Smooth muscle cell (in vitro differentiated cells): ENCODE measurements at regions not wholly inside any gene's neighbourhood (a gene's known extent, or its start where the extent isn't known, plus 50 kb on each side); places are given as distances from the start of the nearest gene placed in this dataset.

Source experiments
- DNase-seq: peaks from one replicate; lab custom pipeline; 2025; ENCODE audit not compliant: unreplicated experiment; lab: John Stamatoyannopoulos, UW
- H2AFZ ChIP-seq: fragments of 200-600 bp; sonication (generic); 2 replicates; pipeline ENCODE4 v1.6.0; 2016; ENCODE audit warnings: antibody characterized with exemption, low read depth, mild to moderate bottlenecking
- H3F3A ChIP-seq: fragments of 200-600 bp; sonication (generic); 2 replicates; pipeline ENCODE4 v1.6.0; 2017; ENCODE audit warnings: antibody characterized with exemption, low read depth
- H3K27ac ChIP-seq: fragments of 200-600 bp; sonication (generic); 2 replicates; pipeline ENCODE4 v1.5.1; 2016; ENCODE audit warnings: low read depth, mild to moderate bottlenecking
- H3K27me3 ChIP-seq: fragments of 200-600 bp; sonication (generic); 2 replicates; pipeline ENCODE4 v1.6.1; 2016; ENCODE audit warnings: low read depth, mild to moderate bottlenecking
- H3K36me3 ChIP-seq: fragments of 200-600 bp; sonication (generic); 2 replicates; pipeline ENCODE4 v1.5.1; 2016; ENCODE audit warnings: low read depth
- H3K4me1 ChIP-seq: fragments of 200-600 bp; sonication (generic); 2 replicates; pipeline ENCODE4 v1.5.1; 2016; ENCODE audit warnings: low read depth
- H3K4me2 ChIP-seq: fragments of 200-600 bp; sonication (generic); 2 replicates; pipeline ENCODE4 v1.6.0; 2016; ENCODE audit warnings: mild to moderate bottlenecking
- H3K4me3 ChIP-seq: fragments of 200-600 bp; sonication (generic); 2 replicates; pipeline ENCODE4 v1.5.1; 2016; ENCODE audit warnings: mild to moderate bottlenecking
- H3K79me2 ChIP-seq: fragments of 200-600 bp; sonication (generic); 2 replicates; pipeline ENCODE4 v1.6.0; 2016; ENCODE audit warnings: low read depth, mild to moderate bottlenecking
- H3K9ac ChIP-seq: fragments of 200-600 bp; sonication (generic); 2 replicates; pipeline ENCODE4 v1.6.0; 2016; ENCODE audit warnings: low read depth
- H3K9me3 ChIP-seq: fragments of 200-600 bp; sonication (generic); replicated peaks from 2 replicates; pipeline ENCODE4 v1.5.1; 2016; ENCODE audit warnings: low read depth
- H4K20me1 ChIP-seq: fragments of 200-600 bp; sonication (generic); 2 replicates; pipeline ENCODE4 v1.6.0; 2016; ENCODE audit warnings: low read depth
- WGBS: methylation state at CpG from one replicate; pipeline ENCODE4 v1.1.7; 2016; ENCODE audit warnings: low lambda C conversion rate; 5-methylcytosine and 5-hydroxymethylcytosine counted together
- TF ChIP-seq, protein P1 (sequence below): fragments of 200-600 bp; sonication (generic); IDR thresholded peaks from 2 replicates; pipeline ENCODE4 v1.5.1; 2017; ENCODE audit warnings: borderline replicate concordance, mild to moderate bottlenecking, antibody characterized with exemption; ENCODE audit not compliant: insufficient read depth, poor library complexity, severe bottlenecking

DNA sequence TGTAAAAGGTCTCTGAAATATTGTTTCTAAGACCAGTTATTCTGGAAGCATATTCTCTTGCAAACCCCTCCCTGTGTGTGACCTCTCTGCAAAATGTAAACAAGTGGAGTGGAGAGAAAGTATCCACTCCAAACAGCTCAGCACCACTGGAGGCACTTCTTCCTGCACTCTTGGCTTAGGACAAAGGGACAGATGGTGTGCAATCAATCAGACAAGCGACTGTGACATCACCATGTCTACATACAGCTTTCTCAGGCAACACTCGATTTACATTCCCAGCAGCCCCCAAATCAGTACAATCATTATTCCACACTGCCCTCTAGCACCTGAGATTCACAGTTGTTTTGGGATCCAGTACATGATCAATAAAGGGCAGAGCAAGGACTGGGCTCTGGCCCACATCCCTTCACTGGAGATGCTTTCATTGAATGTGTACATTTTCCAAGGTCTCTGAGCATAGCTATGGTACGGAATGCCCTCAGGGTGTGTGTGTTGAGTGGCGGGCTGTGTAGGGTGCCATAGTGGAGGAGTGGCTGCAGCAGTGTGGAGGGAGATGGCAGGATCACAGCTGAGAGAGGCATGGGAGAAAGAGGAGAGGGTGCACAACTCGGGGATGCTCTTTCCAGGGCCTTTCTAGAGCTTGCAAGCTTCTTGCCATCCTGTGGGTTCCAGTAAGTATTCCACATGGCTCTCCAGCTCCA, 311.8 kb upstream of the ST6GAL2 start:
- TF ChIP-seq, protein P1, sequence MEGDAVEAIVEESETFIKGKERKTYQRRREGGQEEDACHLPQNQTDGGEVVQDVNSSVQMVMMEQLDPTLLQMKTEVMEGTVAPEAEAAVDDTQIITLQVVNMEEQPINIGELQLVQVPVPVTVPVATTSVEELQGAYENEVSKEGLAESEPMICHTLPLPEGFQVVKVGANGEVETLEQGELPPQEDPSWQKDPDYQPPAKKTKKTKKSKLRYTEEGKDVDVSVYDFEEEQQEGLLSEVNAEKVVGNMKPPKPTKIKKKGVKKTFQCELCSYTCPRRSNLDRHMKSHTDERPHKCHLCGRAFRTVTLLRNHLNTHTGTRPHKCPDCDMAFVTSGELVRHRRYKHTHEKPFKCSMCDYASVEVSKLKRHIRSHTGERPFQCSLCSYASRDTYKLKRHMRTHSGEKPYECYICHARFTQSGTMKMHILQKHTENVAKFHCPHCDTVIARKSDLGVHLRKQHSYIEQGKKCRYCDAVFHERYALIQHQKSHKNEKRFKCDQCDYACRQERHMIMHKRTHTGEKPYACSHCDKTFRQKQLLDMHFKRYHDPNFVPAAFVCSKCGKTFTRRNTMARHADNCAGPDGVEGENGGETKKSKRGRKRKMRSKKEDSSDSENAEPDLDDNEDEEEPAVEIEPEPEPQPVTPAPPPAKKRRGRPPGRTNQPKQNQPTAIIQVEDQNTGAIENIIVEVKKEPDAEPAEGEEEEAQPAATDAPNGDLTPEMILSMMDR, result no peak
- Histone ChIP-seq H2AFZ (no peak overlapping the region), H4K20me1 (no peaks in the 10 kb centered on the region), H3K4me3 (no peak overlapping the region), H3K9ac (no peak overlapping the region), H3K79me2 (no peaks in the 10 kb centered on the region), H3K4me2 (no peak overlapping the region), H3K27ac (no peak overlapping the region), H3K9me3 (no peaks in the 10 kb centered on the region), H3K27me3 (no peaks in the 10 kb centered on the region), H3K36me3 (no peaks in the 10 kb centered on the region), H3F3A (no peaks in the 10 kb centered on the region), H3K4me1 (no peaks in the 10 kb centered on the region)
- no peak for DNase-seq
- WGBS, result 94% methylated on average over 5 of the region's 5 CpGs

DNA sequence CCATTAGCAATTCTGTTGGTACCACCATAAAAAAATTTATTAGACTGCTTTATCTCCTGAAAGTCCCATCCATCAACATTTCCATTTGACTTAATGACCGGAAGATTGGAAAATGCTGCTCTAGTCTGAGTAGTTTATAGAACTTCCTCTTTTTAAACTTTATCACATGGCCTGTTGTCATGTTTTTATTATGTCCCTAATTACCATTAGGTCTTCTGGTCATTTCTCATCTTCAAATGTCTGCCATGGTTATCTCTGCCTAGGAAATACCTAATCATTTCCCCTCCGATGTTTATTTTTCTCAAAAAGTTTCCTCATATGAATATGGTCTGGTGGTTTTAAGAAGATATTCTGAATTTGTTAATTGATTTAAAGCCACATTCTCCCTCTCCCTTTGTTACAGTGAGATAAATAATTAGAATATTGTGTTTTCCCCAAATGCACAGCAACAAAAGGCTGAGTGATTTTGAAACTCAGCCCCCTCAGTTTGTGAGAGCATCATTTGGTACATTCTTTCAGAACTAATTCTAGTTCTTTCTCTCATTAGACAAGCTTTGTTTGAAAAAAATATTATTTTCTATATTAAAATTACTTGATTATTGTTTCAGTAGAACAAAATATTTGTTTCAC, 317.1 kb upstream of the ST6GAL2 start:
- H3K4me2 ChIP-seq, result no peak overlapping the region
- no peaks in the 10 kb centered on the region for H3K4me1 ChIP-seq
- H3K4me3 ChIP-seq, result no peak overlapping the region
- H2AFZ ChIP-seq, result no peak overlapping the region
- no peak overlapping the region for H3K27ac ChIP-seq
- H3F3A ChIP-seq, result no peaks in the 10 kb centered on the region
- H3K9me3 ChIP-seq, result no peaks in the 10 kb centered on the region
- H3K27me3 ChIP-seq, result no peaks in the 10 kb centered on the region
- no peaks in the 10 kb centered on the region for H4K20me1 ChIP-seq
- H3K36me3 ChIP-seq, result no peaks in the 10 kb centered on the region
- no peak overlapping the region for H3K9ac ChIP-seq
- no peak for DNase-seq
- TF ChIP-seq, protein P1, result no peak
- no peaks in the 10 kb centered on the region for H3K79me2 ChIP-seq
- 20% methylated on average over 2 of the region's 2 CpGs for WGBS

- no peak for DNase-seq
- H3K9me3 ChIP-seq, result no peaks in the 10 kb centered on the region
- no peaks in the 10 kb centered on the region for H3K4me1 ChIP-seq
- H3K27ac ChIP-seq, result no peak overlapping the region
- H3K4me2 ChIP-seq, result no peak overlapping the region
- H3K79me2 ChIP-seq, result no peaks in the 10 kb centered on the region
- no peaks in the 10 kb centered on the region for H3K27me3 ChIP-seq
- no peak overlapping the region for H3K9ac ChIP-seq
- TF ChIP-seq, protein P1, result no peak
- H3K36me3 ChIP-seq, result no peaks in the 10 kb centered on the region
- no peak overlapping the region for H2AFZ ChIP-seq
- H3F3A ChIP-seq, result no peaks in the 10 kb centered on the region
- no peak overlapping the region for H3K4me3 ChIP-seq
- no peaks in the 10 kb centered on the region for H4K20me1 ChIP-seq
- 85% methylated on average over 9 of the region's 9 CpGs for WGBS
Measured at GRCh38 chr2:107215401-107216350, 329.7 kb upstream of the ST6GAL2 start.
